PC-9 (cell line): ENCODE measurements at regions not wholly inside any gene's neighbourhood (a gene's known extent, or its start where the extent isn't known, plus 50 kb on each side); places are given as distances from the start of the nearest gene placed in this dataset.

Source experiments
- BruUV-seq: library from RNA; stranded (reverse); fragments of 400-500 nt; replicated peaks from 2 replicates; lab custom pipeline; 2021; lab: Mats Ljungman, UMichigan
- CTCF ChIA-PET: fragments of 300-600 bp; sonication (Branson Sonifier 250); formaldehyde crosslinking; loops from one replicate; lab custom pipeline; 2022; ENCODE audit warnings: antibody characterized with exemption; lab: Charles Lee
- POLR2A ChIA-PET: fragments of 300-600 bp; sonication (Branson Sonifier 250); formaldehyde crosslinking; loops from one replicate; lab custom pipeline; 2022; ENCODE audit warnings: antibody characterized with exemption; ENCODE audit not compliant: unreplicated experiment; lab: Charles Lee
- DNase-seq, 2 experiments: peaks; one replicate each; pipeline versions ENCODE4 v3.0.0 to v3.0.0-alpha.2; 2015 to 2022; ENCODE audit warnings: mixed read lengths in 1 of 2
- H2AFZ ChIP-seq: fragments of 200-600 bp; sonication (generic); 2 replicates; pipeline ENCODE4 v1.8.1; 2017; ENCODE audit warnings: antibody characterized with exemption
- H3F3A ChIP-seq: fragments of 200-600 bp; sonication (generic); 2 replicates; pipeline ENCODE4 v1.8.1; 2017; ENCODE audit warnings: antibody characterized with exemption, mild to moderate bottlenecking, low read depth; ENCODE audit not compliant: insufficient read depth
- H3K27ac ChIP-seq: fragments of 200-600 bp; sonication (generic); 2 replicates; pipeline ENCODE4 v1.6.1; 2016; ENCODE audit warnings: mixed run types
- H3K27me3 ChIP-seq: fragments of 200-600 bp; sonication (generic); 2 replicates; pipeline ENCODE4 v1.6.1; 2016; ENCODE audit warnings: low read depth, mixed run types; ENCODE audit not compliant: insufficient read depth
- H3K36me3 ChIP-seq: fragments of 200-600 bp; sonication (generic); 2 replicates; pipeline ENCODE4 v1.6.1; 2016; ENCODE audit warnings: low read depth, mixed run types
- H3K4me1 ChIP-seq: fragments of 200-600 bp; sonication (generic); replicated peaks from 2 replicates; pipeline ENCODE4 v1.6.1; 2016; ENCODE audit warnings: mixed run types; ENCODE audit not compliant: insufficient read depth
- H3K4me2 ChIP-seq: fragments of 200-600 bp; sonication (generic); 2 replicates; pipeline ENCODE4 v1.6.1; 2017; ENCODE audit warnings: mixed run types
- H3K4me3 ChIP-seq: fragments of 200-600 bp; sonication (generic); 2 replicates; pipeline ENCODE4 v1.6.1; 2016; ENCODE audit warnings: mixed run types
- H3K79me2 ChIP-seq: fragments of 200-600 bp; sonication (generic); 2 replicates; pipeline ENCODE4 v1.6.1; 2017; ENCODE audit warnings: low read depth, mixed run types
- H3K9me2 ChIP-seq: fragments of 200-600 bp; sonication (generic); 2 replicates; pipeline ENCODE4 v1.8.1; 2017; ENCODE audit warnings: mild to moderate bottlenecking; ENCODE audit not compliant: insufficient read depth
- H3K9me3 ChIP-seq: fragments of 200-600 bp; sonication (generic); 2 replicates; pipeline ENCODE4 v1.8.1; 2016; ENCODE audit warnings: low read depth; ENCODE audit not compliant: insufficient read depth
- H4K20me1 ChIP-seq: fragments of 200-600 bp; sonication (generic); 2 replicates; pipeline ENCODE4 v1.8.1; 2017; ENCODE audit not compliant: insufficient read depth
- EZH2 ChIP-seq: fragments of 200-600 bp; sonication (generic); IDR thresholded peaks from 2 replicates; pipeline ENCODE4 v1.8.0; 2017; ENCODE audit warnings: antibody characterized with exemption, low read depth
- intact Hi-C: fragments of 100-400 bp; cut with micrococcal nuclease; formaldehyde crosslinking; loops from one replicate; pipeline ENCODE4 v1.10.0; 2022; ENCODE audit not compliant: unreplicated experiment
- TF ChIP-seq, protein P1 (sequence below): fragments of 200-600 bp; sonication (generic); conservative IDR thresholded peaks from 2 replicates; pipeline ENCODE4 v1.6.1; 2017; ENCODE audit warnings: mixed run types, antibody characterized with exemption, mild to moderate bottlenecking, moderate library complexity

DNA sequence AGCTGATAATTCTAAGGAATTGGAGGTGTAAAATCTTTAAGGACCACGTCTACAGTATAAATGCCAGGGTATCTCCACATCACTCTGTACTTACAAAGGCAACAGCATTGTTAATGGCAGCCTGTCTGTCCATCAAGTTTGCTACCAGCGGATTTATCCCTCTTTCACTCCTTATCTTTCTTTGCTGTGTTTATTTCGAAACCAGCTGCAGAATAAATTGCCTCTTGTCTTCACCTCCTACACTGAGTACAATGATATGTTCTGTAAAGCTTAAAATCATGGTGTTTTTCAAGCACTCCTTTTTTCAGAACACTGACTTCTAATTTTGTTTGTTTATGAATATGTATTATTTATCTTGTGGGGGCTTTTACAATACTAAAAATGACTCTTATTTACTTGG, 1088.1 kb downstream of the NR2F1-AS1 start:
- no peak for DNase-seq
- Histone ChIP-seq H3K27me3 (no peaks in the 10 kb centered on the region), H3K4me2 (no peak overlapping the region), H2AFZ (no peak overlapping the region), H3K4me3 (no peak overlapping the region), H3K9me2 (no peaks in the 10 kb centered on the region), H3K9me3 (no peaks in the 10 kb centered on the region), H4K20me1 (no peaks in the 10 kb centered on the region), H3K36me3 (no peaks in the 10 kb centered on the region), H3K79me2 (no peaks in the 10 kb centered on the region), H3K27ac (no peak overlapping the region), H3F3A (no peaks in the 10 kb centered on the region), H3K4me1 (no peaks in the 10 kb centered on the region)
- TF ChIP-seq, protein P1, sequence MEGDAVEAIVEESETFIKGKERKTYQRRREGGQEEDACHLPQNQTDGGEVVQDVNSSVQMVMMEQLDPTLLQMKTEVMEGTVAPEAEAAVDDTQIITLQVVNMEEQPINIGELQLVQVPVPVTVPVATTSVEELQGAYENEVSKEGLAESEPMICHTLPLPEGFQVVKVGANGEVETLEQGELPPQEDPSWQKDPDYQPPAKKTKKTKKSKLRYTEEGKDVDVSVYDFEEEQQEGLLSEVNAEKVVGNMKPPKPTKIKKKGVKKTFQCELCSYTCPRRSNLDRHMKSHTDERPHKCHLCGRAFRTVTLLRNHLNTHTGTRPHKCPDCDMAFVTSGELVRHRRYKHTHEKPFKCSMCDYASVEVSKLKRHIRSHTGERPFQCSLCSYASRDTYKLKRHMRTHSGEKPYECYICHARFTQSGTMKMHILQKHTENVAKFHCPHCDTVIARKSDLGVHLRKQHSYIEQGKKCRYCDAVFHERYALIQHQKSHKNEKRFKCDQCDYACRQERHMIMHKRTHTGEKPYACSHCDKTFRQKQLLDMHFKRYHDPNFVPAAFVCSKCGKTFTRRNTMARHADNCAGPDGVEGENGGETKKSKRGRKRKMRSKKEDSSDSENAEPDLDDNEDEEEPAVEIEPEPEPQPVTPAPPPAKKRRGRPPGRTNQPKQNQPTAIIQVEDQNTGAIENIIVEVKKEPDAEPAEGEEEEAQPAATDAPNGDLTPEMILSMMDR, result no peak
- no peak for TF ChIP-seq EZH2
- no TSS peak for BruUV-seq
- intact Hi-C loops, result no loop called here
- POLR2A ChIA-PET, result no interaction called here
- CTCF ChIA-PET, result interaction anchor here (0.6 kb wide), 1 partner anchor 11 kb away, joined by 3 read pairs; no protein-coding TSS in a partner anchor

DNA sequence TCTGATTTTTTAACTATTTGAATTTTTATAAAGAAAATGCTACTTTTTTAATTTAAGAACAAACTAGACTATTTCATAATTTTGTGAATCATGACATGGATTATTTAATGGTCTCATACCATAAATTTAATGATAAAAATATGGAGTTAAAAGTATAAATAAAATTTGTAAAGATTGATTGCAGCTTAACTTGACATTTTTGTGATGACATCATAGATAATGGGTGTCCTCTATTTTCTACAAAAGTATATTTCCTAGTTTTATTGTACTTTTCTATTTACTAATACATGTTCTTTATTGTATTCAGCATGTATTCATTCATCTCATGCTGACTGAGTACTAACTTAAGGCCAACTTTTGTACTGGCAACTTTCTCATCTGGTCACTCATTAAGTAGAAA, 1096.5 kb downstream of the NR2F1-AS1 start:
- H3K27ac ChIP-seq, result no peak overlapping the region
- no peak overlapping the region for H2AFZ ChIP-seq
- H3K9me2 ChIP-seq, result no peaks in the 10 kb centered on the region
- no TSS peak for BruUV-seq
- no peaks in the 10 kb centered on the region for H3K36me3 ChIP-seq
- intact Hi-C loops, result no loop called here
- no peaks in the 10 kb centered on the region for H3K9me3 ChIP-seq
- POLR2A ChIA-PET, result no interaction called here
- no peak for TF ChIP-seq EZH2
- TF ChIP-seq, protein P1, result no peak
- H3K79me2 ChIP-seq, result no peaks in the 10 kb centered on the region
- DNase-seq, result no peak
- no peaks in the 10 kb centered on the region for H3F3A ChIP-seq
- no peak overlapping the region for H3K4me3 ChIP-seq
- CTCF ChIA-PET, result no interaction called here
- H3K4me1 ChIP-seq, result no peaks in the 10 kb centered on the region
- no peaks in the 10 kb centered on the region for H4K20me1 ChIP-seq
- no peaks in the 10 kb centered on the region for H3K27me3 ChIP-seq
- H3K4me2 ChIP-seq, result no peak overlapping the region

DNA sequence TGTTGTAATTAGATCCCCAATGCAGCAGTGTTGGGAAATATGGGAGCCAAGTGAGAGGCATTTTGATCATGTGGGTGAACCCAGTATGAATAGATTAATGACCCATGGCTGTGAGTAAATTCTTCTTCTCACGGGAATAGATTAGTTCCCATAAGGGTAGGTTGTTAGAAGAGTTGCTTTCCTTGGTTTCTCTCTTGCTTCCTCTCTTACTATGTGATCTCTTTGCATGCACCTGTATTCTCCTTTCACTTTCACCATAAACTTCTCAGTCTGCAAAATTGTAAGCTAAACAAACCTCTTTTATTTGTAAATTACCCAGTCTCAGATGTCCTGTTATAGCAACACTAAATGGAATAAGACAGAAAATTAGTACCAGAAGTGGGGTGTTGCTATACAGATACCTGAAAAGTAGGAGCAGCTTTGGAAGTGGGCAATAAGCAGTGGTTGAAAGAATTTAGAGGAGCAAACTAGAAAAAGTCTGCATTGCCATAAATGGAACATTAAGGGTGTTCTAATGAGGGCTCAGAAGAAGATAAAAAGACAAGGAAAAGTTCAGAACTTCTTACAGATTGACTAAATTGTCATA, 1090.0 kb upstream of the ARRDC3 start:
- no peak overlapping the region for H3K4me3 ChIP-seq
- H3K79me2 ChIP-seq, result no peaks in the 10 kb centered on the region
- H3K36me3 ChIP-seq, result no peaks in the 10 kb centered on the region
- H3K27ac ChIP-seq, result no peak overlapping the region
- intact Hi-C loops, result no loop called here
- ChIA-PET POLR2A (no interaction called here), CTCF (no interaction called here)
- no peak for DNase-seq
- H4K20me1 ChIP-seq, result no peaks in the 10 kb centered on the region
- no peak overlapping the region for H2AFZ ChIP-seq
- no peak for TF ChIP-seq EZH2
- TF ChIP-seq, protein P1, result no peak
- H3K9me2 ChIP-seq, result no peaks in the 10 kb centered on the region
- H3K27me3 ChIP-seq, result no peaks in the 10 kb centered on the region
- no TSS peak for BruUV-seq
- H3K4me1 ChIP-seq, result no peaks in the 10 kb centered on the region
- no peaks in the 10 kb centered on the region for H3F3A ChIP-seq
- H3K9me3 ChIP-seq, result no peaks in the 10 kb centered on the region
- H3K4me2 ChIP-seq, result no peak overlapping the region
